Erythroblast (primary cell): ENCODE measurements at regions not wholly inside any gene's neighbourhood (a gene's known extent, or its start where the extent isn't known, plus 50 kb on each side); places are given as distances from the start of the nearest gene placed in this dataset.

Experiments used
- GATA1 ChIP-seq: IDR thresholded peaks from 2 replicates; pipeline ENCODE4 v1.6.1; 2011; ENCODE audit warnings: low read depth, mild to moderate bottlenecking, control low read depth, low read length, moderate library complexity
- POLR2A ChIP-seq: IDR thresholded peaks from 2 replicates; pipeline ENCODE4 v1.6.1; 2011; ENCODE audit warnings: mild to moderate bottlenecking, low read length

GRCh38 chr3:145648396-145648795, 512.6 kb downstream of the PLOD2 start:
- TF ChIP-seq POLR2A (no peak), GATA1 (no peak)
